ENCODE measurements at regions not wholly inside any gene's neighbourhood (a gene's known extent, or its start where the extent isn't known, plus 50 kb on each side); places are given as distances from the start of the nearest gene placed in this dataset.

GRCh38 chr16:65201511-65201910, 79.6 kb upstream of the CDH11 start:
- H3K36me3 ChIP-seq (ENCODE audit: low read depth) = no peaks in the 10 kb centered on the region
- no peaks in the 10 kb centered on the region for H3K4me1 ChIP-seq (ENCODE audit: insufficient read depth, poor library complexity, severe bottlenecking)
- no peak overlapping the region for H3K4me3 ChIP-seq (ENCODE audit: severe bottlenecking)
- H3K9me3 ChIP-seq (ENCODE audit: severe bottlenecking) = no peaks in the 10 kb centered on the region
- no peaks in the 10 kb centered on the region for H3K27me3 ChIP-seq (ENCODE audit: insufficient read depth, poor library complexity, severe bottlenecking)
- ATAC-seq (ENCODE audit: low read depth) (no peak), DNase-seq (ENCODE audit: low spot score) (no peak)
- TF ChIP-seq, protein P1, sequence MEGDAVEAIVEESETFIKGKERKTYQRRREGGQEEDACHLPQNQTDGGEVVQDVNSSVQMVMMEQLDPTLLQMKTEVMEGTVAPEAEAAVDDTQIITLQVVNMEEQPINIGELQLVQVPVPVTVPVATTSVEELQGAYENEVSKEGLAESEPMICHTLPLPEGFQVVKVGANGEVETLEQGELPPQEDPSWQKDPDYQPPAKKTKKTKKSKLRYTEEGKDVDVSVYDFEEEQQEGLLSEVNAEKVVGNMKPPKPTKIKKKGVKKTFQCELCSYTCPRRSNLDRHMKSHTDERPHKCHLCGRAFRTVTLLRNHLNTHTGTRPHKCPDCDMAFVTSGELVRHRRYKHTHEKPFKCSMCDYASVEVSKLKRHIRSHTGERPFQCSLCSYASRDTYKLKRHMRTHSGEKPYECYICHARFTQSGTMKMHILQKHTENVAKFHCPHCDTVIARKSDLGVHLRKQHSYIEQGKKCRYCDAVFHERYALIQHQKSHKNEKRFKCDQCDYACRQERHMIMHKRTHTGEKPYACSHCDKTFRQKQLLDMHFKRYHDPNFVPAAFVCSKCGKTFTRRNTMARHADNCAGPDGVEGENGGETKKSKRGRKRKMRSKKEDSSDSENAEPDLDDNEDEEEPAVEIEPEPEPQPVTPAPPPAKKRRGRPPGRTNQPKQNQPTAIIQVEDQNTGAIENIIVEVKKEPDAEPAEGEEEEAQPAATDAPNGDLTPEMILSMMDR (IDR thresholded peaks at IDR 0.05; ENCODE audit: poor library complexity, severe bottlenecking) = no peak
- H3K27ac ChIP-seq (ENCODE audit: poor library complexity, severe bottlenecking) = no peak overlapping the region

GRCh38 chr16:65200857-65201256, 79.0 kb upstream of the CDH11 start:
- DNase-seq (ENCODE audit: low spot score) = no peak
- no peaks in the 10 kb centered on the region for H3K9me3 ChIP-seq (ENCODE audit: severe bottlenecking)
- H3K27ac ChIP-seq (ENCODE audit: poor library complexity, severe bottlenecking) = no peak overlapping the region
- ATAC-seq (ENCODE audit: low read depth) = no peak
- no peaks in the 10 kb centered on the region for H3K36me3 ChIP-seq (ENCODE audit: low read depth)
- no peak overlapping the region for H3K4me3 ChIP-seq (ENCODE audit: severe bottlenecking)
- H3K4me1 ChIP-seq (ENCODE audit: insufficient read depth, poor library complexity, severe bottlenecking) = no peaks in the 10 kb centered on the region
- TF ChIP-seq, protein P1 (IDR thresholded peaks at IDR 0.05; ENCODE audit: poor library complexity, severe bottlenecking) = no peak
- H3K27me3 ChIP-seq (ENCODE audit: insufficient read depth, poor library complexity, severe bottlenecking) = no peaks in the 10 kb centered on the region

GRCh38 chr16:65200156-65200773, 78.4 kb upstream of the CDH11 start:
- ATAC-seq (ENCODE audit: low read depth) (no peak), DNase-seq (ENCODE audit: low spot score) (no peak)
- Histone ChIP-seq H3K4me3 (ENCODE audit: severe bottlenecking) (no peak overlapping the region), H3K9me3 (ENCODE audit: severe bottlenecking) (no peaks in the 10 kb centered on the region), H3K4me1 (ENCODE audit: insufficient read depth, poor library complexity, severe bottlenecking) (no peaks in the 10 kb centered on the region), H3K36me3 (ENCODE audit: low read depth) (no peaks in the 10 kb centered on the region), H3K27ac (ENCODE audit: poor library complexity, severe bottlenecking) (no peak overlapping the region), H3K27me3 (ENCODE audit: insufficient read depth, poor library complexity, severe bottlenecking) (no peaks in the 10 kb centered on the region)
- TF ChIP-seq, protein P1 (IDR thresholded peaks at IDR 0.05; ENCODE audit: poor library complexity, severe bottlenecking) = no peak

DNA sequence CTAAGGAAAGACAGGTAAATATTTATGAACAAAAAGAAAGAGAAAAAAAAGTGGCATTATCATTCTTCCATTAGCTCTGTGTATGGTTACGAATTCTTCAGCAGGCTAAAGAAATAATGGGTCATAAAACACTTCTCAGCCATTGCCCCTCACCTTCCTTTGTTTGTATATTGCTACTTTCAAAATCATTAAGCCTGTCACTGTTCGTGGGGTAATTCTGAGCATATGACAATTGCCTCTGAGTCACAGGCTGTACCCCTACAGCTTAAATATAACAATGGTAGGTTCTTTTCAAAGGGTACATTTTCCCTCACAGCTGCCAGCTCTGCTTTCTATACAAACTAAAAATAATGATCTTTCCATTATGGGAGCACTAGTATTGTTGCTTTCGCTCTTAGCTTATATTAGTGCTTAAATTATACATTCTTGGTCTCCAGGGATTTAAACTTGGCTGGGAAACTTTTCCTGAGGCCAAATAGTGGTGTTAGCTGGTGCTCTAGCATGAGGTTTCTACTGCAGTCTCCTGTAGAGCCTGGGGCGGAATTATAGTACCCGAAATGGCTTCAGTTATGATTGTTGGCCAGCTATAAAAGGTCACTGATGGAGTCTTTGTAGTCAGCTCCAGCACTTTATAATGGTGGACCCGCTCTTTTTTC, 74.7 kb upstream of the CDH11 start:
- TF ChIP-seq, protein P1 (IDR thresholded peaks at IDR 0.05; ENCODE audit: poor library complexity, severe bottlenecking) = no peak
- H3K4me3 ChIP-seq (ENCODE audit: severe bottlenecking) = no peak overlapping the region
- H3K9me3 ChIP-seq (ENCODE audit: severe bottlenecking) = no peaks in the 10 kb centered on the region
- no peak overlapping the region for H3K27ac ChIP-seq (ENCODE audit: poor library complexity, severe bottlenecking)
- ATAC-seq (ENCODE audit: low read depth) = no peak
- H3K27me3 ChIP-seq (ENCODE audit: insufficient read depth, poor library complexity, severe bottlenecking) = no peaks in the 10 kb centered on the region
- H3K36me3 ChIP-seq (ENCODE audit: low read depth) = no peaks in the 10 kb centered on the region
- no peaks in the 10 kb centered on the region for H3K4me1 ChIP-seq (ENCODE audit: insufficient read depth, poor library complexity, severe bottlenecking)
- DNase-seq (ENCODE audit: low spot score) = no peak

- H3K4me1 ChIP-seq (ENCODE audit: insufficient read depth, poor library complexity, severe bottlenecking) = no peaks in the 10 kb centered on the region
- no peak overlapping the region for H3K27ac ChIP-seq (ENCODE audit: poor library complexity, severe bottlenecking)
- H3K4me3 ChIP-seq (ENCODE audit: severe bottlenecking) = no peak overlapping the region
- no peak for DNase-seq (ENCODE audit: low spot score)
- no peaks in the 10 kb centered on the region for H3K9me3 ChIP-seq (ENCODE audit: severe bottlenecking)
- TF ChIP-seq, protein P1 (IDR thresholded peaks at IDR 0.05; ENCODE audit: poor library complexity, severe bottlenecking) = no peak
- no peak; the same call in 2 of the 3 replicates for ATAC-seq (ENCODE audit: low read depth)
- H3K36me3 ChIP-seq (ENCODE audit: low read depth) = no peaks in the 10 kb centered on the region
- no peaks in the 10 kb centered on the region for H3K27me3 ChIP-seq (ENCODE audit: insufficient read depth, poor library complexity, severe bottlenecking)
Measured at GRCh38 chr16:65195998-65196397, 74.1 kb upstream of the CDH11 start.
